Rectal smooth muscle tissue (tissue), 1 donor: ENCODE measurements at regions not wholly inside any gene's neighbourhood (a gene's known extent, or its start where the extent isn't known, plus 50 kb on each side); places are given as distances from the start of the nearest gene placed in this dataset.

ENCODE experiments used
- H3K27ac ChIP-seq: one replicate; pipeline ENCODE4 v1.7.0; 2013; ENCODE audit warnings: low read depth, low read length, inconsistent platforms
- H3K27me3 ChIP-seq: one replicate; pipeline ENCODE4 v1.7.0; 2013; ENCODE audit warnings: low read length; ENCODE audit not compliant: control insufficient read depth, insufficient read depth
- H3K36me3 ChIP-seq: one replicate; pipeline ENCODE4 v1.7.0; 2013; ENCODE audit warnings: low read length; ENCODE audit not compliant: control insufficient read depth, insufficient read depth
- H3K4me1 ChIP-seq: one replicate; pipeline ENCODE4 v1.7.0; 2013; ENCODE audit warnings: low read length; ENCODE audit not compliant: control insufficient read depth, insufficient read depth
- H3K4me3 ChIP-seq: one replicate; pipeline ENCODE4 v1.7.0; 2013; ENCODE audit warnings: low read length
- H3K9ac ChIP-seq: one replicate; pipeline ENCODE4 v1.7.0; 2013; ENCODE audit warnings: low read length

GRCh38 chr3:102169915-102170479, 264.8 kb upstream of the ZPLD1 start:
- no peaks in the 10 kb centered on the region for H3K27me3 ChIP-seq
- H3K4me1 ChIP-seq, result peaks cover 3% of the 10 kb centered on the region
- no peak overlapping the region for H3K4me3 ChIP-seq
- H3K9ac ChIP-seq, result no peak overlapping the region
- no peak overlapping the region for H3K27ac ChIP-seq
- no peaks in the 10 kb centered on the region for H3K36me3 ChIP-seq

- no peak overlapping the region for H3K4me3 ChIP-seq
- no peak overlapping the region for H3K9ac ChIP-seq
- H3K4me1 ChIP-seq, result peaks cover 7% of the 10 kb centered on the region
- no peaks in the 10 kb centered on the region for H3K27me3 ChIP-seq
- no peaks in the 10 kb centered on the region for H3K36me3 ChIP-seq
- no peak overlapping the region for H3K27ac ChIP-seq
Observed at GRCh38 chr3:102170545-102170944, 264.3 kb upstream of the ZPLD1 start.

- H3K9ac ChIP-seq, result no peak overlapping the region
- no peaks in the 10 kb centered on the region for H3K27me3 ChIP-seq
- peaks cover 9% of the 10 kb centered on the region for H3K4me1 ChIP-seq
- no peaks in the 10 kb centered on the region for H3K36me3 ChIP-seq
- no peak overlapping the region for H3K4me3 ChIP-seq
- no peak overlapping the region for H3K27ac ChIP-seq
Observed at GRCh38 chr3:102174312-102174712, 260.5 kb upstream of the ZPLD1 start.

- Histone ChIP-seq H3K4me1 (peaks cover 13% of the 10 kb centered on the region), H3K27me3 (no peaks in the 10 kb centered on the region), H3K9ac (no peak overlapping the region), H3K4me3 (no peak overlapping the region), H3K36me3 (no peaks in the 10 kb centered on the region), H3K27ac (no peak overlapping the region)
Observed at GRCh38 chr3:102174832-102175374, 259.9 kb upstream of the ZPLD1 start.

GRCh38 chr3:102176333-102177050, 258.3 kb upstream of the ZPLD1 start:
- Histone ChIP-seq H3K4me1 (peaks cover 13% of the 10 kb centered on the region), H3K36me3 (no peaks in the 10 kb centered on the region), H3K27me3 (no peaks in the 10 kb centered on the region), H3K9ac (no peak overlapping the region), H3K4me3 (no peak overlapping the region), H3K27ac (no peak overlapping the region)

GRCh38 chr3:102177075-102177755, 257.6 kb upstream of the ZPLD1 start:
- Histone ChIP-seq H3K4me3 (no peak overlapping the region), H3K27me3 (no peaks in the 10 kb centered on the region), H3K4me1 (peaks cover 13% of the 10 kb centered on the region), H3K27ac (no peak overlapping the region), H3K9ac (no peak overlapping the region), H3K36me3 (no peaks in the 10 kb centered on the region)

- H3K9ac ChIP-seq, result no peak overlapping the region
- H3K27me3 ChIP-seq, result no peaks in the 10 kb centered on the region
- no peak overlapping the region for H3K27ac ChIP-seq
- no peak overlapping the region for H3K4me3 ChIP-seq
- H3K4me1 ChIP-seq, result peaks cover 13% of the 10 kb centered on the region
- H3K36me3 ChIP-seq, result no peaks in the 10 kb centered on the region
Observed at GRCh38 chr3:102178817-102179216, 256.0 kb upstream of the ZPLD1 start.

GRCh38 chr3:102179326-102180177, 255.3 kb upstream of the ZPLD1 start:
- no peak overlapping the region for H3K9ac ChIP-seq
- peaks cover 13% of the 10 kb centered on the region for H3K4me1 ChIP-seq
- no peaks in the 10 kb centered on the region for H3K27me3 ChIP-seq
- H3K4me3 ChIP-seq, result no peak overlapping the region
- no peaks in the 10 kb centered on the region for H3K36me3 ChIP-seq
- peak overlapping the region; percentile 57 for H3K27ac ChIP-seq

- Histone ChIP-seq H3K27ac (peak overlapping the region; percentile 34), H3K4me1 (peaks cover 6% of the 10 kb centered on the region), H3K9ac (no peak overlapping the region), H3K4me3 (no peak overlapping the region), H3K36me3 (no peaks in the 10 kb centered on the region), H3K27me3 (no peaks in the 10 kb centered on the region)
Observed at GRCh38 chr3:102180280-102180931, 254.4 kb upstream of the ZPLD1 start.

- peak overlapping the region; percentile 34 for H3K27ac ChIP-seq
- H3K36me3 ChIP-seq, result no peaks in the 10 kb centered on the region
- H3K9ac ChIP-seq, result no peak overlapping the region
- H3K4me3 ChIP-seq, result no peak overlapping the region
- no peaks in the 10 kb centered on the region for H3K27me3 ChIP-seq
- H3K4me1 ChIP-seq, result peaks cover 6% of the 10 kb centered on the region
Observed at GRCh38 chr3:102181175-102181920, 253.5 kb upstream of the ZPLD1 start.

- Histone ChIP-seq H3K27ac (peak overlapping the region; percentile 6), H3K27me3 (no peaks in the 10 kb centered on the region), H3K4me3 (no peak overlapping the region), H3K4me1 (peaks cover 6% of the 10 kb centered on the region), H3K9ac (no peak overlapping the region), H3K36me3 (no peaks in the 10 kb centered on the region)
Observed at GRCh38 chr3:102182162-102182561, 252.7 kb upstream of the ZPLD1 start.
